ENCODE measurements at regions not wholly inside any gene's neighbourhood (a gene's known extent, or its start where the extent isn't known, plus 50 kb on each side); places are given as distances from the start of the nearest gene placed in this dataset.

- Histone ChIP-seq H3K27me3 (ENCODE audit: control insufficient read depth in 1 of 2, insufficient read depth in 1 of 2, low read length in 2 of 2) (no peaks in the 10 kb centered on the region), H4K91ac (ENCODE audit: low read length) (no peak overlapping the region), H3K18ac (ENCODE audit: low read depth in 1 of 2, low read length in 2 of 2) (no peak overlapping the region), H3K4me3 (ENCODE audit: insufficient read depth in 1 of 2, low read depth in 1 of 2, low read length in 2 of 2) (no peak overlapping the region), H2BK15ac (ENCODE audit: low read depth, poor library complexity, severe bottlenecking) (no peak overlapping the region), H3K4ac (ENCODE audit: low read depth in 1 of 2, low read length in 2 of 2) (no peak overlapping the region), H4K8ac (ENCODE audit: low read length) (no peak overlapping the region), H2BK120ac (ENCODE audit: low read depth, low read length) (no peak overlapping the region), H3K79me1 (replicated peaks; ENCODE audit: low read length, poor library complexity, severe bottlenecking) (no peaks in the 10 kb centered on the region), H2AFZ (ENCODE audit: low read depth, low read length) (no peak overlapping the region), H2BK12ac (ENCODE audit: low read length in 2 of 2) (no peak overlapping the region), H2BK5ac (ENCODE audit: low read depth, low read length, poor library complexity, severe bottlenecking) (no peak overlapping the region), H3K23ac (ENCODE audit: low read length in 2 of 2) (no peak overlapping the region), H3K27ac (ENCODE audit: low read length, poor library complexity, severe bottlenecking) (no peak overlapping the region), H3K14ac (ENCODE audit: low read length in 2 of 2) (no peak overlapping the region), H3K4me1 (ENCODE audit: control insufficient read depth, insufficient read depth, low read depth, low read length) (peaks cover 3% of the 10 kb centered on the region), H3K4me2 (ENCODE audit: low read length, poor library complexity, severe bottlenecking) (no peak overlapping the region), H3K9me3 (ENCODE audit: control insufficient read depth, low read length) (no peaks in the 10 kb centered on the region), H3K9ac (ENCODE audit: low read length) (no peak overlapping the region), H3K36me3 (ENCODE audit: control insufficient read depth in 1 of 2, insufficient read depth in 2 of 2, low read depth in 1 of 2, low read length in 2 of 2) (no peaks in the 10 kb centered on the region), H2AK5ac (ENCODE audit: low read length, severe bottlenecking) (no peak overlapping the region)
- DNase-seq = no peak
- 92% methylated on average over 3 of the region's 3 CpGs for WGBS
Measured at GRCh38 chr21:28339403-28339802, 653.3 kb downstream of the LTN1 start.

GRCh38 chr21:28338701-28339305 lies 653.9 kb downstream of the LTN1 start:
- Histone ChIP-seq H3K4me2 (ENCODE audit: low read length, poor library complexity, severe bottlenecking) (no peak overlapping the region), H2AFZ (ENCODE audit: low read depth, low read length) (no peak overlapping the region), H3K23ac (ENCODE audit: low read length in 2 of 2) (no peak overlapping the region), H2AK5ac (ENCODE audit: low read length, severe bottlenecking) (no peak overlapping the region), H3K36me3 (ENCODE audit: control insufficient read depth in 1 of 2, insufficient read depth in 2 of 2, low read depth in 1 of 2, low read length in 2 of 2) (no peaks in the 10 kb centered on the region), H3K27ac (ENCODE audit: low read length, poor library complexity, severe bottlenecking) (no peak overlapping the region), H3K4me1 (ENCODE audit: control insufficient read depth, insufficient read depth, low read depth, low read length) (peaks cover 3% of the 10 kb centered on the region), H3K79me1 (replicated peaks; ENCODE audit: low read length, poor library complexity, severe bottlenecking) (no peaks in the 10 kb centered on the region), H3K4me3 (ENCODE audit: insufficient read depth in 1 of 2, low read depth in 1 of 2, low read length in 2 of 2) (no peak overlapping the region), H3K9ac (ENCODE audit: low read length) (no peak overlapping the region), H3K27me3 (ENCODE audit: control insufficient read depth in 1 of 2, insufficient read depth in 1 of 2, low read length in 2 of 2) (no peaks in the 10 kb centered on the region), H2BK12ac (ENCODE audit: low read length in 2 of 2) (peak overlapping the region in 1 of 2 experiments; percentile 42), H3K14ac (ENCODE audit: low read length in 2 of 2) (no peak overlapping the region), H4K91ac (ENCODE audit: low read length) (no peak overlapping the region), H2BK5ac (ENCODE audit: low read depth, low read length, poor library complexity, severe bottlenecking) (no peak overlapping the region), H3K18ac (ENCODE audit: low read depth in 1 of 2, low read length in 2 of 2) (no peak overlapping the region), H4K8ac (ENCODE audit: low read length) (no peak overlapping the region), H3K4ac (ENCODE audit: low read depth in 1 of 2, low read length in 2 of 2) (no peak overlapping the region), H3K9me3 (ENCODE audit: control insufficient read depth, low read length) (no peaks in the 10 kb centered on the region), H2BK15ac (ENCODE audit: low read depth, poor library complexity, severe bottlenecking) (no peak overlapping the region), H2BK120ac (ENCODE audit: low read depth, low read length) (no peak overlapping the region)
- DNase-seq = no peak
- WGBS = 73% methylated on average over 5 of the region's 5 CpGs

DNA sequence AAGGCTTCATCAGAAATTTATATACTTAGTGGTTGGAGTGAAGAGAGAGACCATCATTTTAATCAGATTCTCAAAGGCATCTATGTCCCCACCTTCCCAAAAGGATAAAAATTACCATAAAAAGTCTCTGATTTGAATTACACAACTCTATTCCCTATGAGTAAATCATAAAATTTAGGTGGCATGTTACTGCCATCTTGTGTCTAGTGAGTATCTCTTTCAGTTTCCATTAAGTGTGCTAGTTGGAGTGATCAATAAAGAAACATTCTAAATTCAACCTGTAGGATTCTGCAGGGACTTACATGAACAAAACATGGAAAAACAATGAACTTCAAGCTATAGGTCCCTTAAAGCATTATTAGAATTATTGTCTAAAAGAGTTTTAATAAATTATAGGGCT lies 655.4 kb downstream of the LTN1 start:
- H2BK12ac ChIP-seq (ENCODE audit: low read length in 2 of 2) = no peak overlapping the region
- H3K79me1 ChIP-seq (replicated peaks; ENCODE audit: low read length, poor library complexity, severe bottlenecking) = no peaks in the 10 kb centered on the region
- no peak overlapping the region for H3K18ac ChIP-seq (ENCODE audit: low read depth in 1 of 2, low read length in 2 of 2)
- H3K27me3 ChIP-seq (ENCODE audit: control insufficient read depth in 1 of 2, insufficient read depth in 1 of 2, low read length in 2 of 2) = no peaks in the 10 kb centered on the region
- no peak overlapping the region for H2BK15ac ChIP-seq (ENCODE audit: low read depth, poor library complexity, severe bottlenecking)
- no peak overlapping the region for H2BK5ac ChIP-seq (ENCODE audit: low read depth, low read length, poor library complexity, severe bottlenecking)
- DNase-seq = peak; percentile 75
- H3K27ac ChIP-seq (ENCODE audit: low read length, poor library complexity, severe bottlenecking) = no peak overlapping the region
- H2AK5ac ChIP-seq (ENCODE audit: low read length, severe bottlenecking) = no peak overlapping the region
- no peak overlapping the region for H2BK120ac ChIP-seq (ENCODE audit: low read depth, low read length)
- H3K4ac ChIP-seq (ENCODE audit: low read depth in 1 of 2, low read length in 2 of 2) = no peak overlapping the region
- H3K4me1 ChIP-seq (ENCODE audit: control insufficient read depth, insufficient read depth, low read depth, low read length) = peaks cover 3% of the 10 kb centered on the region
- H2AFZ ChIP-seq (ENCODE audit: low read depth, low read length) = no peak overlapping the region
- no peaks in the 10 kb centered on the region for H3K9me3 ChIP-seq (ENCODE audit: control insufficient read depth, low read length)
- H3K14ac ChIP-seq (ENCODE audit: low read length in 2 of 2) = no peak overlapping the region
- no peaks in the 10 kb centered on the region for H3K36me3 ChIP-seq (ENCODE audit: control insufficient read depth in 1 of 2, insufficient read depth in 2 of 2, low read depth in 1 of 2, low read length in 2 of 2)
- no peak overlapping the region for H4K8ac ChIP-seq (ENCODE audit: low read length)
- peak overlapping the region; percentile 61 for H3K9ac ChIP-seq (ENCODE audit: low read length)
- H3K4me3 ChIP-seq (ENCODE audit: insufficient read depth in 1 of 2, low read depth in 1 of 2, low read length in 2 of 2) = no peak overlapping the region
- no peak overlapping the region for H3K4me2 ChIP-seq (ENCODE audit: low read length, poor library complexity, severe bottlenecking)
- H4K91ac ChIP-seq (ENCODE audit: low read length) = no peak overlapping the region
- no peak overlapping the region for H3K23ac ChIP-seq (ENCODE audit: low read length in 2 of 2)

GRCh38 chr21:28336314-28336713 lies 656.4 kb downstream of the LTN1 start:
- Histone ChIP-seq H2BK15ac (ENCODE audit: low read depth, poor library complexity, severe bottlenecking) (no peak overlapping the region), H3K9me3 (ENCODE audit: control insufficient read depth, low read length) (no peaks in the 10 kb centered on the region), H3K9ac (ENCODE audit: low read length) (peak overlapping the region; percentile 63), H3K4me2 (ENCODE audit: low read length, poor library complexity, severe bottlenecking) (no peak overlapping the region), H2AK5ac (ENCODE audit: low read length, severe bottlenecking) (no peak overlapping the region), H3K36me3 (ENCODE audit: control insufficient read depth in 1 of 2, insufficient read depth in 2 of 2, low read depth in 1 of 2, low read length in 2 of 2) (no peaks in the 10 kb centered on the region), H3K14ac (ENCODE audit: low read length in 2 of 2) (no peak overlapping the region), H2BK120ac (ENCODE audit: low read depth, low read length) (no peak overlapping the region), H3K4ac (ENCODE audit: low read depth in 1 of 2, low read length in 2 of 2) (no peak overlapping the region), H3K27me3 (ENCODE audit: control insufficient read depth in 1 of 2, insufficient read depth in 1 of 2, low read length in 2 of 2) (no peaks in the 10 kb centered on the region), H2AFZ (ENCODE audit: low read depth, low read length) (no peak overlapping the region), H3K79me1 (replicated peaks; ENCODE audit: low read length, poor library complexity, severe bottlenecking) (no peaks in the 10 kb centered on the region), H3K23ac (ENCODE audit: low read length in 2 of 2) (no peak overlapping the region), H3K4me1 (ENCODE audit: control insufficient read depth, insufficient read depth, low read depth, low read length) (peaks cover 3% of the 10 kb centered on the region), H4K91ac (ENCODE audit: low read length) (no peak overlapping the region), H2BK12ac (ENCODE audit: low read length in 2 of 2) (no peak overlapping the region), H4K8ac (ENCODE audit: low read length) (no peak overlapping the region), H3K27ac (ENCODE audit: low read length, poor library complexity, severe bottlenecking) (no peak overlapping the region), H3K18ac (ENCODE audit: low read depth in 1 of 2, low read length in 2 of 2) (no peak overlapping the region), H2BK5ac (ENCODE audit: low read depth, low read length, poor library complexity, severe bottlenecking) (no peak overlapping the region), H3K4me3 (ENCODE audit: insufficient read depth in 1 of 2, low read depth in 1 of 2, low read length in 2 of 2) (no peak overlapping the region)
- WGBS = 0% methylated on average over 3 of the region's 3 CpGs
- peak; percentile 73 for DNase-seq
